GM12878 (cell line): ENCODE measurements at regions not wholly inside any gene's neighbourhood (a gene's known extent, or its start where the extent isn't known, plus 50 kb on each side); places are given as distances from the start of the nearest gene placed in this dataset.

ENCODE experiments used
- ATAC-seq: fragments of 200-7000 bp; cut with Tn5 transposase; 3 replicates; pipeline ENCODE4 v1.9.1; 2020; ENCODE audit warnings: mild to moderate bottlenecking, moderate library complexity
- BruUV-seq: library from RNA; stranded (reverse); fragments of 400-500 nt; replicated peaks from 2 replicates; lab custom pipeline; 2021; lab: Mats Ljungman, UMichigan
- CTCF ChIA-PET: fragments of 300-600 bp; sonication (Branson Sonifier 250); formaldehyde crosslinking; extraction: SDS; loops from one replicate; lab custom pipeline; 2021; ENCODE audit warnings: inconsistent platforms; lab: Yijun Ruan, JAX
- POLR2A ChIA-PET: fragments of 350-600 bp; formaldehyde crosslinking; extraction: SDS; loops from one replicate; lab custom pipeline; 2021; ENCODE audit warnings: inconsistent platforms; lab: Charles Lee
- RAD21 ChIA-PET: fragments of 300-600 bp; sonication (Branson Sonifier 250); formaldehyde crosslinking; loops from one replicate; lab custom pipeline; 2023; ENCODE audit warnings: antibody characterized with exemption; ENCODE audit not compliant: unreplicated experiment; lab: Charles Lee
- SMC1A ChIA-PET: fragments of 300-600 bp; sonication (Branson Sonifier 250); formaldehyde crosslinking; loops from one replicate; lab custom pipeline; 2023; ENCODE audit not compliant: unreplicated experiment, uncharacterized antibody; lab: Charles Lee
- DNase-seq: peaks from one replicate; pipeline ENCODE4 v3.0.0-alpha.2; 2011; ENCODE audit warnings: low read depth, low spot score
- FAIRE-seq: peaks from 3 replicates; lab custom pipeline; 2011; peaks lifted over from hg19 to GRCh38; lab: Jason Lieb, UNC
- H2AFZ ChIP-seq: 2 replicates; pipeline ENCODE4 v1.6.0; 2011; ENCODE audit warnings: low read depth, low read length, control low read depth; ENCODE audit not compliant: control insufficient read depth
- H3K27ac ChIP-seq: 2 replicates; pipeline ENCODE4 v1.5.1; 2011; ENCODE audit warnings: control low read depth; ENCODE audit not compliant: control insufficient read depth, insufficient read depth
- H3K27me3 ChIP-seq, 2 experiments: replicated peaks in 1 of 2; 2 replicates each; pipeline versions ENCODE4 v1.6.0 to v1.6.1; 2011; ENCODE audit warnings: low read length in 1 of 2; ENCODE audit not compliant: control insufficient read depth in 2 of 2, insufficient read depth in 2 of 2
- H3K36me3 ChIP-seq, 2 experiments: 2 replicates each; pipeline ENCODE4 v1.5.1; 2011; ENCODE audit warnings: low read length in 1 of 2; ENCODE audit not compliant: control insufficient read depth in 2 of 2, insufficient read depth in 2 of 2
- H3K4me1 ChIP-seq: 2 replicates; pipeline ENCODE4 v1.6.1; 2011; ENCODE audit warnings: mild to moderate bottlenecking, low read length, moderate library complexity, mixed read lengths; ENCODE audit not compliant: control insufficient read depth, insufficient read depth
- H3K4me2 ChIP-seq: 2 replicates; pipeline ENCODE4 v1.6.0; 2011; ENCODE audit warnings: control low read depth; ENCODE audit not compliant: control insufficient read depth, insufficient read depth
- H3K4me3 ChIP-seq: fragments of 200-600 bp; sonication (generic); 2 replicates; pipeline ENCODE4 v1.5.1; 2016
- H3K79me2 ChIP-seq: 2 replicates; pipeline ENCODE4 v1.6.0; 2011; ENCODE audit warnings: low read length; ENCODE audit not compliant: control insufficient read depth, insufficient read depth
- H3K9ac ChIP-seq: 2 replicates; pipeline ENCODE4 v1.8.0; 2011; ENCODE audit warnings: low read length, control low read depth, mixed read lengths; ENCODE audit not compliant: control insufficient read depth, insufficient read depth
- H3K9me3 ChIP-seq: replicated peaks from 3 replicates; pipeline ENCODE4 v1.5.1; 2011; ENCODE audit warnings: mild to moderate bottlenecking, low read length; ENCODE audit not compliant: control insufficient read depth, insufficient read depth
- H4K20me1 ChIP-seq: 2 replicates; pipeline ENCODE4 v1.6.0; 2011; ENCODE audit not compliant: control insufficient read depth, insufficient read depth
- BCL3 ChIP-seq: IDR thresholded peaks from 2 replicates; pipeline ENCODE4 v1.6.1; 2011; ENCODE audit warnings: borderline replicate concordance, low read depth, mild to moderate bottlenecking, moderate library complexity, low read length; ENCODE audit not compliant: insufficient read depth, poor library complexity, severe bottlenecking
- ETV6 ChIP-seq, 2 experiments: fragments of 450-650 bp in 1 of 2; IDR thresholded peaks in 1 of 2; conservative IDR thresholded peaks in 1 of 2; 2 replicates each; pipeline ENCODE4 v1.6.1; 2014; ENCODE audit warnings: antibody characterized with exemption in 1 of 2, borderline replicate concordance in 1 of 2, low read depth in 1 of 2, mild to moderate bottlenecking in 1 of 2, moderate library complexity in 1 of 2
- GABPA ChIP-seq: IDR thresholded peaks from 2 replicates; pipeline ENCODE4 v1.6.1; 2014; ENCODE audit warnings: antibody characterized with exemption, low read depth, mild to moderate bottlenecking, inconsistent platforms
- KDM1A ChIP-seq: fragments of 200-600 bp; sonication (generic); IDR thresholded peaks from 2 replicates; pipeline ENCODE4 v1.6.1; 2016; ENCODE audit warnings: borderline replicate concordance
- MEF2B ChIP-seq: fragments of 450-650 bp; IDR thresholded peaks from 2 replicates; pipeline ENCODE4 v1.6.1; 2018; ENCODE audit warnings: mild to moderate bottlenecking, moderate library complexity; ENCODE audit not compliant: partially characterized antibody, poor library complexity, severe bottlenecking
- MYC ChIP-seq: IDR thresholded peaks from 2 replicates; pipeline ENCODE4 v1.6.1; 2011; ENCODE audit warnings: mild to moderate bottlenecking, low read length, moderate library complexity, inconsistent platforms; ENCODE audit not compliant: insufficient read depth, insufficient replicate concordance, insufficient read length, severe bottlenecking
- PAX8 ChIP-seq: fragments of 450-650 bp; IDR thresholded peaks from 2 replicates; pipeline ENCODE4 v1.6.1; 2017; ENCODE audit warnings: mild to moderate bottlenecking, moderate library complexity
- SRF ChIP-seq, 2 experiments: IDR thresholded peaks; 2 replicates each; pipeline ENCODE4 v1.6.1; 2011; ENCODE audit warnings: low read depth in 2 of 2, low read length in 2 of 2, mild to moderate bottlenecking in 1 of 2, moderate library complexity in 1 of 2
- STAT3 ChIP-seq: IDR thresholded peaks from 2 replicates; pipeline ENCODE4 v1.6.1; 2011; ENCODE audit warnings: low read depth, low read length, improper control_type of control experiment
- TCF3 ChIP-seq: IDR thresholded peaks from 2 replicates; pipeline ENCODE4 v1.6.1; 2012; ENCODE audit warnings: low read depth, mild to moderate bottlenecking, low read length, borderline replicate concordance; ENCODE audit not compliant: insufficient read depth
- ZBTB4 ChIP-seq: fragments of 450-650 bp; formaldehyde crosslinking; IDR thresholded peaks from 2 replicates; pipeline ENCODE4 v1.4.0; 2022; ENCODE audit warnings: mild to moderate bottlenecking, moderate library complexity
- ZNF274 ChIP-seq: IDR thresholded peaks from one replicate; pipeline ENCODE4 v1.8.0; 2011; ENCODE audit not compliant: insufficient read length, insufficient read depth
- WGBS: methylation state at CpG from one replicate; pipeline ENCODE4 v1.1.6; 2016; ENCODE audit warnings: low lambda C conversion rate; ENCODE audit not compliant: insufficient replicate concordance, insufficient coverage; ENCODE audit errors: missing lambda C conversion rate; 5-methylcytosine and 5-hydroxymethylcytosine counted together
- in situ Hi-C: fragments of 300-500 bp; cut with MboI; formaldehyde crosslinking; loops from 9 replicates; pipeline ENCODE4 v1.14.3; 2018; ENCODE audit warnings: mixed read lengths
- intact Hi-C: fragments of 100-400 bp; cut with micrococcal nuclease; formaldehyde crosslinking; loops from one replicate; pipeline ENCODE4 v1.14.2; 2022; ENCODE audit not compliant: unreplicated experiment
- TF ChIP-seq, protein P1 (sequence below): fragments of 450-650 bp; IDR thresholded peaks from 2 replicates; pipeline ENCODE4 v1.6.1; 2016; ENCODE audit warnings: mild to moderate bottlenecking, moderate library complexity, borderline replicate concordance

GRCh38 chr10:2800178-2800577 is 267.2 kb upstream of the PFKP start (continued):
- TF ChIP-seq, protein P1, sequence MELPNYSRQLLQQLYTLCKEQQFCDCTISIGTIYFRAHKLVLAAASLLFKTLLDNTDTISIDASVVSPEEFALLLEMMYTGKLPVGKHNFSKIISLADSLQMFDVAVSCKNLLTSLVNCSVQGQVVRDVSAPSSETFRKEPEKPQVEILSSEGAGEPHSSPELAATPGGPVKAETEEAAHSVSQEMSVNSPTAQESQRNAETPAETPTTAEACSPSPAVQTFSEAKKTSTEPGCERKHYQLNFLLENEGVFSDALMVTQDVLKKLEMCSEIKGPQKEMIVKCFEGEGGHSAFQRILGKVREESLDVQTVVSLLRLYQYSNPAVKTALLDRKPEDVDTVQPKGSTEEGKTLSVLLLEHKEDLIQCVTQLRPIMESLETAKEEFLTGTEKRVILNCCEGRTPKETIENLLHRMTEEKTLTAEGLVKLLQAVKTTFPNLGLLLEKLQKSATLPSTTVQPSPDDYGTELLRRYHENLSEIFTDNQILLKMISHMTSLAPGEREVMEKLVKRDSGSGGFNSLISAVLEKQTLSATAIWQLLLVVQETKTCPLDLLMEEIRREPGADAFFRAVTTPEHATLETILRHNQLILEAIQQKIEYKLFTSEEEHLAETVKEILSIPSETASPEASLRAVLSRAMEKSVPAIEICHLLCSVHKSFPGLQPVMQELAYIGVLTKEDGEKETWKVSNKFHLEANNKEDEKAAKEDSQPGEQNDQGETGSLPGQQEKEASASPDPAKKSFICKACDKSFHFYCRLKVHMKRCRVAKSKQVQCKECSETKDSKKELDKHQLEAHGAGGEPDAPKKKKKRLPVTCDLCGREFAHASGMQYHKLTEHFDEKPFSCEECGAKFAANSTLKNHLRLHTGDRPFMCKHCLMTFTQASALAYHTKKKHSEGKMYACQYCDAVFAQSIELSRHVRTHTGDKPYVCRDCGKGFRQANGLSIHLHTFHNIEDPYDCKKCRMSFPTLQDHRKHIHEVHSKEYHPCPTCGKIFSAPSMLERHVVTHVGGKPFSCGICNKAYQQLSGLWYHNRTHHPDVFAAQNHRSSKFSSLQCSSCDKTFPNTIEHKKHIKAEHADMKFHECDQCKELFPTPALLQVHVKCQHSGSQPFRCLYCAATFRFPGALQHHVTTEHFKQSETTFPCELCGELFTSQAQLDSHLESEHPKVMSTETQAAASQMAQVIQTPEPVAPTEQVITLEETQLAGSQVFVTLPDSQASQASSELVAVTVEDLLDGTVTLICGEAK = no peak
- TF ChIP-seq MEF2B = no peak
- no peak for TF ChIP-seq BCL3
- no peak for TF ChIP-seq SRF (IDR thresholded peaks at IDR 0.05; ENCODE audit: low read depth in 2 of 2, low read length in 2 of 2)

DNA sequence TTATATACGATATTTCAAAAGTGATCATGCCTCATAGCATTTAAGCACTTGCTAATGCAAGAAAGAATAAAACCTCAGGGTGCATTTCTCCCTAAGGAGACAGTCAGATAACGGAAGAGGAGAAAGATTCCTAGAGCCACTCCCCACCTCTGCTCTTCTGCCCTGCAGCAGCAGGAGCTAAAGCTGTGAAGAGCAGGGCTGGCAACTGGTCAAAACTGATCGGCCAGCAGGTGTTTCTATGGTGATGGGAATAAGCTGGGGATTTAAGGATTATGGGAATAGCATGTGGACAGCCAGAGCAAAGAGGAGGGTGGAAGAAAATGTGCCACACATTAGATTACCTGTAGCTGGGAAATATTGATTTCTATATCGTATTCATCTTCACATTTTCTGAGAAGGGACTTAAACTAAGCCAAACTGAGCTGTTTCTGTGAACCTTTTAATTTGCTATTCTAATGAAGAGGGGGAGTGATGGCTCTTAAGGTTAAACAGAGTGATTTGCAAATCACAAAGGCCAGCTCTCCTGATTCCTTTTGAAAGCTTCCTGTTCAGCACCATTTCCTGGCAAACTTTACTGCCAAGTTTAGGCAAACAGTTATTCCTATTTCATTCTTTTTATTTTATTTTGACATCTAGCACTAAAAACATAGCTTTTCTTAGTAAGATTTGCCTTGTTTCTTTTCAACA is 268.9 kb upstream of the PFKP start:
- H3K36me3 ChIP-seq = no peaks in the 10 kb centered on the region
- ATAC-seq = no peak
- RAD21 ChIA-PET = no interaction called here

More for the DNA sequence above, 268.9 kb upstream of the PFKP start:
- no peak overlapping the region for H3K4me2 ChIP-seq
- no peaks in the 10 kb centered on the region for H3K79me2 ChIP-seq
- FAIRE-seq (no peak), DNase-seq (no peak)
- H3K9me3 ChIP-seq = no peaks in the 10 kb centered on the region
- no peaks in the 10 kb centered on the region for H4K20me1 ChIP-seq
- CTCF ChIA-PET = interaction anchor here (1.3 kb wide), 1 partner anchor 9 kb away, joined by 3 read pairs; no protein-coding TSS in a partner anchor
- SMC1A ChIA-PET = no interaction called here
- no peaks in the 10 kb centered on the region for H3K4me1 ChIP-seq
- in situ Hi-C loops (no loop called here), intact Hi-C loops (no loop called here)
- no peak overlapping the region for H3K27ac ChIP-seq
- no peak overlapping the region for H3K4me3 ChIP-seq
- no peak overlapping the region for H2AFZ ChIP-seq
- no TSS peak for BruUV-seq
- no peaks in the 10 kb centered on the region for H3K27me3 ChIP-seq
- TF ChIP-seq ETV6 (conservative IDR thresholded peaks at IDR 0.05 in 1 of 2, IDR thresholded peaks at IDR 0.05 in 1 of 2; ENCODE audit: borderline replicate concordance in 1 of 2, low read depth in 1 of 2) = no peak
- TF ChIP-seq STAT3 = no peak
- TF ChIP-seq KDM1A = no peak
- TF ChIP-seq MYC = no peak
- no peak for TF ChIP-seq GABPA
- no peak for TF ChIP-seq ZNF274
- no peak for TF ChIP-seq PAX8
- TF ChIP-seq TCF3 = no peak
- no peak for TF ChIP-seq ZBTB4
- no peak overlapping the region for H3K9ac ChIP-seq
- 18% methylated on average over 4 of the region's 4 CpGs for WGBS
- POLR2A ChIA-PET = no interaction called here
